IPS-20b (cell line): ENCODE measurements at regions not wholly inside any gene's neighbourhood (a gene's known extent, or its start where the extent isn't known, plus 50 kb on each side); places are given as distances from the start of the nearest gene placed in this dataset.

Source experiments
- H3K27ac ChIP-seq: one replicate; pipeline ENCODE4 v1.5.1; 2013; ENCODE audit warnings: low read length
- H3K27me3 ChIP-seq: 2 replicates; pipeline ENCODE4 v1.6.1; 2013; ENCODE audit warnings: mild to moderate bottlenecking, low read length, inconsistent platforms; ENCODE audit not compliant: insufficient read depth
- H3K36me3 ChIP-seq: 2 replicates; pipeline ENCODE4 v1.6.1; 2013; ENCODE audit warnings: low read depth, mild to moderate bottlenecking, inconsistent platforms, low read length, moderate library complexity; ENCODE audit not compliant: insufficient read depth
- H3K4me1 ChIP-seq: 2 replicates; pipeline ENCODE4 v1.6.1; 2013; ENCODE audit warnings: mild to moderate bottlenecking, control low read depth, inconsistent platforms, low read length, moderate library complexity; ENCODE audit not compliant: insufficient read depth
- H3K4me3 ChIP-seq: 2 replicates; pipeline ENCODE4 v1.5.1; 2013; ENCODE audit warnings: mild to moderate bottlenecking, low read length, inconsistent platforms
- H3K9ac ChIP-seq: 2 replicates; pipeline ENCODE4 v1.6.1; 2013; ENCODE audit warnings: low read depth, mild to moderate bottlenecking, inconsistent platforms, low read length, moderate library complexity
- H3K9me3 ChIP-seq: 2 replicates; pipeline ENCODE4 v1.6.1; 2013; ENCODE audit warnings: mild to moderate bottlenecking, low read depth, low read length, inconsistent platforms; ENCODE audit not compliant: insufficient read depth

DNA sequence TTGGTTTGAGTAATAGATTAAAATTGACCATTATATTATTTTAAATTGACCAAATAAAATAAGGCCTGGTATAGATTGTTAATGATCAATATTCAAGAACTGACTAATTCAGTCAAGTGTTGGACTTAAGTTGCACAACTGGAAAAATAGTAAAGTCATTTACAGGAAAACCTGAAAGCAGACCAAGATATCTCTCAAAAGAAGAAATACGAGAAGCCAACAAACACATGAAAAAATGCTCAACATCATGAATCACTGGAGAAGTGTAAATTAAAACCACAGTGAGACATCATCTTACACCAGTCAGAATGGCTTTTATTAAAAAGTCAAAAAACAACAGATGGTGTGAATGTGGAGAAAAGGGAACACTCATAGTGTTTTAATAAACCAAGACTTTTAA lies 80.4 kb upstream of the MALRD1 start:
- H3K4me1 ChIP-seq: no peaks in the 10 kb centered on the region
- no peaks in the 10 kb centered on the region for H3K27me3 ChIP-seq
- H3K9ac ChIP-seq: no peak overlapping the region
- H3K36me3 ChIP-seq: no peaks in the 10 kb centered on the region
- no peaks in the 10 kb centered on the region; the same call in 1 of the 2 replicates for H3K9me3 ChIP-seq
- no peak overlapping the region for H3K27ac ChIP-seq
- no peak overlapping the region for H3K4me3 ChIP-seq

DNA sequence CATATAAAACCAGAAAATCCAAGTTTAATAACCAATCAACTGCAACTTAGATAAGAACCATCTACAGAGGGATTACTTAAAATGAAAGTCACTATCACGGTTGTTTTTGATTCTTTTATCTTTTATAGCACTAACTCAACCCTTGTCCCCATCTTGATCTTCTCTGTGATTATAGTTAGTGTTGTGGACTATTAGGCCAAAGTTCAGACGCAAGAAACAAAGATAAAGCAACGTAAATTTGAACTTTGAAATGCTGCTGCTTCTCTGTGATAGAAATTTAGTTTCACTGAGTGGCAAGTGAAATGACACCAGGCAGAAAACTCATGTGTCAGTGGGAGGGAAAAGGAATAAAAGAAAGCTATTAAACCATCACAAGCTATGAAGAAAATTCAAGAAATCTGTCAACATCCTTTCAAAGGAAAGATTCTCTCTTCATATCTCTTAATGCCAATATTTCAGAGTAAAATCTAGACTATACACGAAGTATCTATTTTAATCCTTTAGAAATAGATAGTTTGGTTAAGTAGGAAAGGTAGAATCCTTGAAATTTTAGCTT lies 71.8 kb upstream of the MALRD1 start:
- Histone ChIP-seq H3K36me3 (no peaks in the 10 kb centered on the region), H3K27ac (no peak overlapping the region), H3K9ac (no peak overlapping the region), H3K27me3 (no peaks in the 10 kb centered on the region), H3K9me3 (no peaks in the 10 kb centered on the region), H3K4me3 (no peak overlapping the region), H3K4me1 (no peaks in the 10 kb centered on the region)

GRCh38 chr10:18980089-18980629 lies 68.4 kb upstream of the MALRD1 start:
- Histone ChIP-seq H3K36me3 (no peaks in the 10 kb centered on the region), H3K4me1 (no peaks in the 10 kb centered on the region), H3K4me3 (no peak overlapping the region), H3K9me3 (no peaks in the 10 kb centered on the region), H3K27me3 (no peaks in the 10 kb centered on the region), H3K9ac (no peak overlapping the region), H3K27ac (no peak overlapping the region)

DNA sequence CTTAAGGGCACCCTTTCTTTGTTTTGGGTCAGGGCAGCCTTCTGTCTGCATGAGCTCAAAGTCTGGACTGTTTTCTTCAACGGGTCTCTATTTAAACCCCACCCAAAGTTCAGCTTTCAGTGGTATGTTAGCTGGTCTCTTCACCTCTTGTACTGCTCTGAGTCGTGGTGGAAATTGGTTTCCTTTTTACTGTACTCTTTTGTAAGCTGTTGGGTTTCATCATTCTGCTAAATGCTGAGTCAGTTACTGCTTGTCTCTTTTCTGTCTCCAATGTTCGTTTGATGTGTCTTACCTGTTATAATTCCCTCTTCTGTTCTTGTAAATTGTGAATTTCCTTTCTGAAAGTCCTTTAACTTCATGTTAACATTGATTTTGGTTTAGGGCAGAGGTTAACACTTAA lies 64.1 kb upstream of the MALRD1 start:
- H3K36me3 ChIP-seq: no peaks in the 10 kb centered on the region
- no peak overlapping the region for H3K9ac ChIP-seq
- no peak overlapping the region for H3K27ac ChIP-seq
- no peaks in the 10 kb centered on the region for H3K27me3 ChIP-seq
- no peaks in the 10 kb centered on the region for H3K4me1 ChIP-seq
- peaks cover 14% of the 10 kb centered on the region; the same call in 1 of the 2 replicates for H3K9me3 ChIP-seq
- H3K4me3 ChIP-seq: no peak overlapping the region

DNA sequence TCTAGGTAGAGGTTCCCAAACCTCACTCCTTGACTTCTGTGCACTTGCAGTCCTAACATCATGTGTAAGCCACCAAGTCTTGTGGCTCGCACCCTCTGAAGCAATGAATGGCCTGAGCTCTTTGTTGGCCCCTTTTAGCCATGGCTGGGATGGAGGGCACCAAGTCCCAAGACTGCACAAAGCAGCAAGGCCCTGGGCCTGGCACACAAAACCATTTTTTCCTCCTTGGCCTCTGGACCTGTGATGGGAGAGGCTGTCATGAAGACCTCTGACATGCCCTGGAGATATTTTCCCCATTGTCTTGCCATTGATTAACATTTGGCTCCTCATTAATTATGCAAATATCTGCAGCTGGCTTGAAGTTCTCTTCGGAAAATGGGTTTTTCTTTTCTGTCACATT lies 60.3 kb upstream of the MALRD1 start:
- H3K9me3 ChIP-seq: peaks cover 20% of the 10 kb centered on the region; the same call in 1 of the 2 replicates
- H3K36me3 ChIP-seq: no peaks in the 10 kb centered on the region
- no peak overlapping the region for H3K4me3 ChIP-seq
- H3K27ac ChIP-seq: no peak overlapping the region
- H3K9ac ChIP-seq: no peak overlapping the region
- H3K27me3 ChIP-seq: no peaks in the 10 kb centered on the region
- H3K4me1 ChIP-seq: no peaks in the 10 kb centered on the region
